ENCODE measurements at regions not wholly inside any gene's neighbourhood (a gene's known extent, or its start where the extent isn't known, plus 50 kb on each side); places are given as distances from the start of the nearest gene placed in this dataset.

DNA sequence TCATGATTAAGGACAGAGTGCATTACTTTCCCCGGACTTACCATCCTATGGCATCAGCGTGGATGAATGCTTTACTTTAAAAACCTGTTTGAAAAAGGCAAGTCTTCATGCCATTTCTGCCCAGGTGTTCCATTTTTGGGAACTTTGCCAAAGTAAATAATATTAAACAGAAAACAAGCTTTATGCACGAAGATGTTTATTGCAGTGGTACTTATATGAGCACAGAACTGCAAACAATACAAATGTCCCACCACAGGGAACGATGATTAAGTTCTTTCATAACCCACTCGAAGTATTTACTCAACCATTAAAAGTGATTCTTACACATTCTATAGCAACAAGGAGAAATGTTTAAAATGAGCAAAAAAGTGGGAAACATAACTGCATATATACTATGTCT is 109.7 kb upstream of the GDF10 start:
- Histone ChIP-seq H2AFZ (ENCODE audit: insufficient read depth, low read depth, low read length, poor library complexity, severe bottlenecking) (no peak overlapping the region), H4K20me1 (ENCODE audit: control insufficient read depth, insufficient read depth, low read length, poor library complexity, severe bottlenecking) (no peaks in the 10 kb centered on the region), H3K27me3 (replicated peaks in 1 of 4; ENCODE audit: control extremely low read depth in 1 of 4, control insufficient read depth in 3 of 4, insufficient read depth in 4 of 4, low read length in 3 of 4) (no peaks in the 10 kb centered on the region), H3K27ac (ENCODE audit: low read length in 2 of 2) (no peak overlapping the region), H3K9me3 (ENCODE audit: control extremely low read depth in 1 of 3, control insufficient read depth in 2 of 3, insufficient read depth in 1 of 3, low read length in 2 of 3) (no peaks in the 10 kb centered on the region), H3K4me2 (replicated peaks; ENCODE audit: low read depth, low read length, poor library complexity, severe bottlenecking) (no peak overlapping the region), H3K36me3 (replicated peaks in 1 of 2; ENCODE audit: control extremely low read depth in 1 of 2, control insufficient read depth in 1 of 2, extremely low read depth in 1 of 2, insufficient read depth in 2 of 2, low read length in 1 of 2) (no peaks in the 10 kb centered on the region), H3K9ac (ENCODE audit: low read length) (no peak overlapping the region), H3K79me2 (ENCODE audit: control insufficient read depth, insufficient read depth, low read length) (no peaks in the 10 kb centered on the region), H3K4me1 (ENCODE audit: control insufficient read depth in 2 of 2, insufficient read depth in 2 of 2, low read length in 2 of 2) (no peaks in the 10 kb centered on the region), H3K4me3 (ENCODE audit: control extremely low read depth in 1 of 5, extremely low read depth in 1 of 5, insufficient read depth in 1 of 5, low read depth in 2 of 5, low read length in 4 of 5) (no peak overlapping the region)
- peaks cover 6% of the 10 kb centered on the region for H3K27me3 Mint-ChIP-seq
- H3K27ac Mint-ChIP-seq = no peak overlapping the region
- H3K4me1 Mint-ChIP-seq = no peaks in the 10 kb centered on the region
- TF ChIP-seq EZH2 (IDR thresholded peaks at IDR 0.05; ENCODE audit: borderline replicate concordance, insufficient read depth, low read depth, low read length, poor library complexity, severe bottlenecking) = no peak
- TF ChIP-seq, protein P1, sequence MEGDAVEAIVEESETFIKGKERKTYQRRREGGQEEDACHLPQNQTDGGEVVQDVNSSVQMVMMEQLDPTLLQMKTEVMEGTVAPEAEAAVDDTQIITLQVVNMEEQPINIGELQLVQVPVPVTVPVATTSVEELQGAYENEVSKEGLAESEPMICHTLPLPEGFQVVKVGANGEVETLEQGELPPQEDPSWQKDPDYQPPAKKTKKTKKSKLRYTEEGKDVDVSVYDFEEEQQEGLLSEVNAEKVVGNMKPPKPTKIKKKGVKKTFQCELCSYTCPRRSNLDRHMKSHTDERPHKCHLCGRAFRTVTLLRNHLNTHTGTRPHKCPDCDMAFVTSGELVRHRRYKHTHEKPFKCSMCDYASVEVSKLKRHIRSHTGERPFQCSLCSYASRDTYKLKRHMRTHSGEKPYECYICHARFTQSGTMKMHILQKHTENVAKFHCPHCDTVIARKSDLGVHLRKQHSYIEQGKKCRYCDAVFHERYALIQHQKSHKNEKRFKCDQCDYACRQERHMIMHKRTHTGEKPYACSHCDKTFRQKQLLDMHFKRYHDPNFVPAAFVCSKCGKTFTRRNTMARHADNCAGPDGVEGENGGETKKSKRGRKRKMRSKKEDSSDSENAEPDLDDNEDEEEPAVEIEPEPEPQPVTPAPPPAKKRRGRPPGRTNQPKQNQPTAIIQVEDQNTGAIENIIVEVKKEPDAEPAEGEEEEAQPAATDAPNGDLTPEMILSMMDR (IDR thresholded peaks at IDR 0.05) = no peak
- DNase-seq (no peak), ATAC-seq (ENCODE audit: low read depth) (no peak)
- H3K4me3 Mint-ChIP-seq = no peak overlapping the region
- no peaks in the 10 kb centered on the region for H3K9me3 Mint-ChIP-seq (ENCODE audit: insufficient read depth)
- POLR2A ChIA-PET = no interaction called here
- CTCF ChIA-PET = no interaction called here
- 96% methylated on average over 2 of the region's 5 CpGs for WGBS (ENCODE audit: insufficient coverage)
- intact Hi-C loops (cut with micrococcal nuclease) = no loop called here

DNA sequence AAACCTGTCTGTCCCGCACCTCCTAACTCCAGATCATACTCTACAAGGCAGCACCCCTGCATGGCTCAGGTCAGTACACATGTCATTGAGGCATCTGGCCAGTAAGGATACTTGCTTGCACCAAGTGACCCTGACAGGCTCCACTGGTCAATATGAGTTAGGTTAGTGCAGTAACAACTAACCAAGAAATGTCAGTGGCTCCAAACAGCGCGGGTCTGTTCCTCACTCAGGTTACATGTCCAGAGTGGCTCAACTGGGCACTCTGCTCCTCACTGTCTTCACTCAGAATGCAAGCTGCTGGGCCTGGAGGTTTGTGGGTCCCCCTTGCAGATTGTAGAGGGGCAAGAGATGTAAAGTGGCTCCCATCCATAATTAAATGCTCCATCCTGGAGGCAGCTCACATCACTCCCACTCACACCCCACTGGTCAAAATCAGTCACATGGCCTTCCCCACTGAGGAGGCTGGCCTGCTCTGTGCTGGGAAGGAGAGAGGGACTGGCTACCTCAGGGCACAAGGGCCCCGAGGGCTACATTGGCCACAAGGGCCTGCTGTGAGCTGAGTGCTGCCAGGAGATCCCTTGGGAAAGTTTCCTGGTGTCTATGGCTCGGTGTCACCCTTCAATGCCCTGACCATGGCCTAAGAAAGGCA is 109.1 kb upstream of the GDF10 start:
- no peaks in the 10 kb centered on the region for H3K4me1 Mint-ChIP-seq
- H3K4me1 ChIP-seq (ENCODE audit: control insufficient read depth in 2 of 2, insufficient read depth in 2 of 2, low read length in 2 of 2) = no peaks in the 10 kb centered on the region
- no peak overlapping the region for H3K27ac Mint-ChIP-seq
- H3K9ac ChIP-seq (ENCODE audit: low read length) = no peak overlapping the region
- intact Hi-C loops (cut with micrococcal nuclease) = no loop called here
- H3K27me3 ChIP-seq (replicated peaks in 1 of 4; ENCODE audit: control extremely low read depth in 1 of 4, control insufficient read depth in 3 of 4, insufficient read depth in 4 of 4, low read length in 3 of 4) = no peaks in the 10 kb centered on the region
- H3K36me3 ChIP-seq (replicated peaks in 1 of 2; ENCODE audit: control extremely low read depth in 1 of 2, control insufficient read depth in 1 of 2, extremely low read depth in 1 of 2, insufficient read depth in 2 of 2, low read length in 1 of 2) = no peaks in the 10 kb centered on the region
- no peak overlapping the region for H3K4me3 Mint-ChIP-seq
- DNase-seq (no peak), ATAC-seq (ENCODE audit: low read depth) (no peak)
- ChIA-PET POLR2A (no interaction called here), CTCF (no interaction called here)
- H3K9me3 Mint-ChIP-seq (ENCODE audit: insufficient read depth) = no peaks in the 10 kb centered on the region
- no peaks in the 10 kb centered on the region for H4K20me1 ChIP-seq (ENCODE audit: control insufficient read depth, insufficient read depth, low read length, poor library complexity, severe bottlenecking)
- no peak for TF ChIP-seq EZH2 (IDR thresholded peaks at IDR 0.05; ENCODE audit: borderline replicate concordance, insufficient read depth, low read depth, low read length, poor library complexity, severe bottlenecking)
- TF ChIP-seq, protein P1 (IDR thresholded peaks at IDR 0.05) = no peak
- no peak overlapping the region for H3K27ac ChIP-seq (ENCODE audit: low read length in 2 of 2)
- H3K9me3 ChIP-seq (ENCODE audit: control extremely low read depth in 1 of 3, control insufficient read depth in 2 of 3, insufficient read depth in 1 of 3, low read length in 2 of 3) = no peaks in the 10 kb centered on the region
- H3K4me3 ChIP-seq (ENCODE audit: control extremely low read depth in 1 of 5, extremely low read depth in 1 of 5, insufficient read depth in 1 of 5, low read depth in 2 of 5, low read length in 4 of 5) = no peak overlapping the region
- no peak overlapping the region for H2AFZ ChIP-seq (ENCODE audit: insufficient read depth, low read depth, low read length, poor library complexity, severe bottlenecking)
- peaks cover 10% of the 10 kb centered on the region for H3K27me3 Mint-ChIP-seq
- 92% methylated on average over 5 of the region's 5 CpGs for WGBS (ENCODE audit: insufficient coverage)
- H3K4me2 ChIP-seq (replicated peaks; ENCODE audit: low read depth, low read length, poor library complexity, severe bottlenecking) = no peak overlapping the region
- no peaks in the 10 kb centered on the region for H3K79me2 ChIP-seq (ENCODE audit: control insufficient read depth, insufficient read depth, low read length)
